Tibial nerve (tissue), 3 donors: ENCODE measurements at regions not wholly inside any gene's neighbourhood (a gene's known extent, or its start where the extent isn't known, plus 50 kb on each side); places are given as distances from the start of the nearest gene placed in this dataset.

ENCODE experiments used
- POLR2A ChIP-seq, 2 donors: fragments of 450-650 bp; IDR thresholded peaks; one replicate each; pipeline ENCODE4 v1.6.1; 2017; ENCODE audit warnings: antibody characterized with exemption in 2 of 2, mild to moderate bottlenecking in 2 of 2, moderate library complexity in 2 of 2
- TF ChIP-seq, protein P1 (sequence below), 5 experiments: fragments of 200-600 bp in 3 of 5; fragments of 450-650 bp in 2 of 5; sonication (generic) in 3 of 5; IDR thresholded peaks; one replicate each; pipeline ENCODE4 v1.5.1; 2016 to 2019; ENCODE audit warnings: antibody characterized with exemption in 5 of 5, mild to moderate bottlenecking in 3 of 5, moderate library complexity in 2 of 5

DNA sequence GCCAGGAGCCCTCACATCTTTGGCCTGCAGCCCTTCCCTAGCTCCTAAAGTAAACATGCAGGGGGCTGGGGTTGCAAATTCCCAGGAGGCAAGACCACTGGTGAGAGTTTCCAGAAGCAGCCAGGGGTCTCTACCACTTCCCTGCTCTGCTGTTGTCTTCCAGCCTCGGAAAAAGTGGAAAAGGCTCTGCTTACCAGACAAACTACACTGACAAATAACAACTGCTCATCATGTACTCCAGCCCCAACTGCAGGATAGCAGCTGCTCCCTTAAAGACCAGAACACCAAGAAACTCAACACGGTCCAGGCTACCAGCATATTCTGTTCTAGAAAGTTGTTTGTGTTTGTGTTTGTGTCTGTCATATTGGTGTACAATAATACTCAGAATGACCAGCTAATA, 187.5 kb upstream of the MARCKS start:
- TF ChIP-seq, protein P1, sequence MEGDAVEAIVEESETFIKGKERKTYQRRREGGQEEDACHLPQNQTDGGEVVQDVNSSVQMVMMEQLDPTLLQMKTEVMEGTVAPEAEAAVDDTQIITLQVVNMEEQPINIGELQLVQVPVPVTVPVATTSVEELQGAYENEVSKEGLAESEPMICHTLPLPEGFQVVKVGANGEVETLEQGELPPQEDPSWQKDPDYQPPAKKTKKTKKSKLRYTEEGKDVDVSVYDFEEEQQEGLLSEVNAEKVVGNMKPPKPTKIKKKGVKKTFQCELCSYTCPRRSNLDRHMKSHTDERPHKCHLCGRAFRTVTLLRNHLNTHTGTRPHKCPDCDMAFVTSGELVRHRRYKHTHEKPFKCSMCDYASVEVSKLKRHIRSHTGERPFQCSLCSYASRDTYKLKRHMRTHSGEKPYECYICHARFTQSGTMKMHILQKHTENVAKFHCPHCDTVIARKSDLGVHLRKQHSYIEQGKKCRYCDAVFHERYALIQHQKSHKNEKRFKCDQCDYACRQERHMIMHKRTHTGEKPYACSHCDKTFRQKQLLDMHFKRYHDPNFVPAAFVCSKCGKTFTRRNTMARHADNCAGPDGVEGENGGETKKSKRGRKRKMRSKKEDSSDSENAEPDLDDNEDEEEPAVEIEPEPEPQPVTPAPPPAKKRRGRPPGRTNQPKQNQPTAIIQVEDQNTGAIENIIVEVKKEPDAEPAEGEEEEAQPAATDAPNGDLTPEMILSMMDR (IDR thresholded peaks at IDR 0.05), result no peak
- no peak for TF ChIP-seq POLR2A (IDR thresholded peaks at IDR 0.05)
